ENCODE measurements at regions not wholly inside any gene's neighbourhood (a gene's known extent, or its start where the extent isn't known, plus 50 kb on each side); places are given as distances from the start of the nearest gene placed in this dataset.

- TF ChIP-seq ZNF576 (CRISPR knock-in tag; IDR thresholded peaks at IDR 0.05) (0 out of 2 replicates have a peak, but pooled peaks have one; percentile 79), FOXK1 (CRISPR knock-in tag; IDR thresholded peaks at IDR 0.05; ENCODE audit: borderline replicate concordance, low read depth) (peak; percentile 98), ZNF280D (CRISPR knock-in tag; IDR thresholded peaks at IDR 0.05) (peak; percentile 99), ZMAT5 (CRISPR knock-in tag; IDR thresholded peaks at IDR 0.05; ENCODE audit: borderline replicate concordance, low read depth) (no peak), ZNF607 (CRISPR knock-in tag; IDR thresholded peaks at IDR 0.05; ENCODE audit: borderline replicate concordance) (0 out of 2 replicates have a peak, but pooled peaks have one; percentile 26), TEF (CRISPR knock-in tag; IDR thresholded peaks at IDR 0.05) (no peak), ATF4 (CRISPR knock-in tag; IDR thresholded peaks at IDR 0.05) (peak in 1 of 2 experiments; percentile 88; a peak in 2 of 4 replicates), ZBTB7A (CRISPR knock-in tag; IDR thresholded peaks at IDR 0.05) (peak; percentile 99), ZNF782 (CRISPR knock-in tag; IDR thresholded peaks at IDR 0.05; ENCODE audit: borderline replicate concordance) (peak; percentile 87; the same call in 1 of the 2 replicates), CBX1 (IDR thresholded peaks at IDR 0.05; ENCODE audit: low read depth) (peak; percentile 89), ZNF773 (CRISPR knock-in tag; IDR thresholded peaks at IDR 0.05; ENCODE audit: borderline replicate concordance) (0 out of 2 replicates have a peak, but pooled peaks have one; percentile 15), RFX3 (CRISPR knock-in tag; IDR thresholded peaks at IDR 0.05) (0 out of 2 replicates have a peak, but pooled peaks have one; percentile 44), ZNF552 (CRISPR knock-in tag; IDR thresholded peaks at IDR 0.05; ENCODE audit: borderline replicate concordance) (peak; percentile 85; the same call in 1 of the 2 replicates), NPAS2 (CRISPR knock-in tag; IDR thresholded peaks at IDR 0.05; ENCODE audit: borderline replicate concordance) (no peak), SOX6 (IDR thresholded peaks at IDR 0.05) (no peak), SOX6 (CRISPR knock-in tag; IDR thresholded peaks at IDR 0.05) (peak; percentile 100), NFYC (CRISPR knock-in tag; IDR thresholded peaks at IDR 0.05) (peak; percentile 62; the same call in 1 of the 2 replicates), MAFF (IDR thresholded peaks at IDR 0.05; ENCODE audit: low read depth, low read length) (no peak), PAX8 (CRISPR knock-in tag; IDR thresholded peaks at IDR 0.05; ENCODE audit: borderline replicate concordance) (no peak), NBN (conservative IDR thresholded peaks at IDR 0.05) (no peak), ZNF343 (CRISPR knock-in tag; IDR thresholded peaks at IDR 0.05) (peak; percentile 97), ETV6 (CRISPR knock-in tag; conservative IDR thresholded peaks at IDR 0.05) (peak; percentile 95), ZMYM3 (CRISPR knock-in tag; IDR thresholded peaks at IDR 0.05) (peak; percentile 98), ZNF235 (CRISPR knock-in tag; IDR thresholded peaks at IDR 0.05; ENCODE audit: borderline replicate concordance) (no peak), THAP8 (CRISPR knock-in tag; IDR thresholded peaks at IDR 0.05; ENCODE audit: borderline replicate concordance) (no peak)
Measured at GRCh38 chr20:17863577-17864292, 104.9 kb downstream of the SNX5 start (continued).

Data from HepG2 (cell line).